GM21529 (cell line): ENCODE measurements at regions not wholly inside any gene's neighbourhood (a gene's known extent, or its start where the extent isn't known, plus 50 kb on each side); places are given as distances from the start of the nearest gene placed in this dataset.

Experiments
- ATAC-seq: cut with Tn5 transposase; IDR thresholded peaks from one replicate; pipeline ENCODE4 v1.9.1; 2021; ENCODE audit not compliant: unreplicated experiment

DNA sequence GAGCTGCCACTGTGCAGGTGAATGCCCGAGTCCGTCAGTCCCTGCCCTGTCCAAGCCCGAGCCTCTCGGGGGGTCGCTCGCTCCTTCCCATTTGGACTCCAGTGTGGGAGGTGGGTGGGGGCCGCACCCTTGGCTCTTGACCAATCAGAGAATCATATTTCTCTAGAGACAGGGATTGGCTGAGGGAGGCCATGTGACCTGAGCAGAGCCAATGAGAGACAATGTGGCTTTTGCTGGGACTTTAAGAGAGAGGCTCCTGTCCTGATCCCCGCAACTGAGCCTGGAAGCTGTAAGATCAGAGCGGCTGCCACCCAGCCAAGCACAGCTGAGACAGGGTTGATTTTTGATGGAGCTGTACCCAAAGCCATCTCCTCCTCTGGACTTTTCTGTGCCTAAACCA is 199.3 kb downstream of the TFAP2C start:
- ATAC-seq, result no peak

DNA sequence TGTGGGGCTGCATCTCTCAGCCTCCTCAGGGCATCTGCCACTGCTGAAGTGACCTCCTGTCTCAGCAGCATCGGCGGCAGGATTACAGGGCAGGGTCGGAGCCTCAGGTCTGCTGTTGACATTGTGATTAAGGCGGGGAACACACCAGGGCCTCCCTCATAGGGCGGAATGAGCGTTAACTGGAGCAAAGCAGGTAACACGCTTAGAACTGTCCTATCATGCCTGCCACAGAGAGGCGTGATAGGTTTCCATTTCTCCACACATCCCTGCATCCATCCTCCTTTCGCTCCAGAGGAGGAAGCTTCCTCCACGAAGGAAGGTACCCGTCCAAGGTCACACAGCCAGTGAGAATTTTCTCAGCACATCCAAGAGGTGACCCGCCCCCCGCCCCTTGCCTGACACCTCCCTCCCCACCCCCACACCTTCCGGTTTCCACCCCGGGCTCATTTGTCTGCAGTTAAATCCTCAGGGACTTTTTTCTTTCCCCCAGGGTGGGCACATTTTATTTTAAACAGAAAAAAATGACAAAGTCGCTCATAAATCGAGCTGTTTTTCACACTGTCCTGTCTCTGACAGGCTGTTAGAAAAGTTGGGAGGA is 200.8 kb downstream of the TFAP2C start:
- ATAC-seq, result no peak

DNA sequence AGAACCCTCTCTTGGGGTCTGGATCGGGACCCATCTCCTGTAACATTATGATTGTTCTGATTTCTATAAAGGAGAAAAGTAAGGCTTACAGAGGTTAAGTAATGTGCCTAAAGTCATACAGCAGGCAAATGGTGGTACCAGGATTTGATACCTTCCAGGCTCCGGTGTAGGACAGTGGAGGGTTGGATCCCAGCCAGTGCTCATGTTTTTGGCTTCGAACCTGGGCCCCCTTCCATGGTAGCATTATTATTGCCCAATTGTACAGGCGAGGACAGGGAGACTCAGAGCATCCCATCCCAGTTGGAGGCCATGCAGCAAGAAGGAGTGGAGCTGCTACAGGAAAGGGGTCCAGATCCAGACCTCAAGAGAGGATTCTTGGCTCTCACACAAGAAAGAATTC is 202.7 kb downstream of the TFAP2C start:
- ATAC-seq, result no peak

DNA sequence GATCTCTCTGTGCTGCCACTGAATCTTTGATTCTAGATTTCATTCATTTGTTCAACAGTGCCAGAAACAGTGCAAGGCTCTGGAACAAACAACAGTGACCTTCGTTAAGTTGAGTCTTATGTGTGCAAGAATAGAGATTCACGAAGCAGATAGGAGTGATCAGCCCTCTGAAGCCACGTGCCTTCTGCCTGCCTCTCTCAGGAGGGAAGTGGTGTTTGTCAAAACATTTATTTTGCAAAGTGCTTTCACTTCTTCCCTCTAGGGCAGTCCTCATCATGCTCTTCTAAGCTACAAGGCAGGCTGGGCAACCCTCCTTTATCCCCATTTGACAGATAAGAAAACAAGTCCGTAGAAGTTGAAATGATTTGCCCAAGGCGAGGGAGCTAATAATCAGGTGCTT is 204.3 kb downstream of the TFAP2C start:
- no peak for ATAC-seq

DNA sequence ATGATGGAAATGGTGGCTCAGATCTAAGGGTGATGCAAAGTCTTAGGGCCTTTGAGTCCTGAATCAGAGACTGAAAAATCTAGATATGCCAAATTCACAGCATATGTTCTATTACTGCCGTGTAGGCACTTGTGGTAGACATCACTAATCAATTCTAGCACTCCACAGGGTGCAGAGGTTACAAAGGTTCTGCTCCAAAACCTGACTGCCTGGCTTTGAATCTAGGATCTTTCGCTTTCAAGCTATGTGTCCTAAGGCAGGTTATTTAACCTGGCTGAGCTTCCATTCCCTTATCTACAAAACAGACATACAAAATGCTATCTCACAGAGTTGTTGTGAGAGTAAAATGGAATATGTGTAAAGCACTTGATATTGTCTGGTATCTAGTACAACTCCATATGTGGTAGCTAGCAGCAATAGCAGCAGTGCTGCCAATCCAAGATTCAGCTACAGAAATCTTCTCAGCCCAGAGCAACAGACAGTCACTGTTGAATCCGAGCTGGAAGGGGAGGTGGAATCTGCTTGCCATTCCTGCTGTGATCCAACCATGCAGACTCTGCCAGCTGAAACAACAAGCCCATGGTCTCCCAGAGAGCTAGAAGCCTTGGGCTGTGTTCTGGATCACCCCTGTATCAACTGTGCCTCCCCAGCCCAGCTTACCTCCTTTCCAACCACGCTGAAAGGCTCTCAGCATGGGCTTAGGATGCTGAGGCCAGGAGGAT is 206.9 kb downstream of the TFAP2C start:
- no peak for ATAC-seq

DNA sequence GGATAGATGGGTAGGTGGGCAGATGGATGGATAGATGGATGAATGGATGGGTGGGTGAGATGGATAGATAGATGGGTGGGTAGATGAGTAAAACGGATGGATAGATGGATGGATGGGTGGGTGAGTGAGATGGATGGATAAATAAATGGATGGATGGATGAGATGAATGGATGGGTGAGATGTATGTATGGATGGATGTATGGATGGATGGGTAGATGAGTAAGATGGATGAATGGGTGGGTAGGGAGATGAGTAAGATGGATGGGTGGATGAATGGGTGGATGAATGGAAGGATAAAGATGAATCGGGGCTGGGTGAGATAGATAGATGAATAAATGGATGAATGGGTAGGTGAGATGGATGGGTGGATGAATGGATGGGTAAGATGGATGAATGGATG is 210.1 kb downstream of the TFAP2C start:
- no peak for ATAC-seq

DNA sequence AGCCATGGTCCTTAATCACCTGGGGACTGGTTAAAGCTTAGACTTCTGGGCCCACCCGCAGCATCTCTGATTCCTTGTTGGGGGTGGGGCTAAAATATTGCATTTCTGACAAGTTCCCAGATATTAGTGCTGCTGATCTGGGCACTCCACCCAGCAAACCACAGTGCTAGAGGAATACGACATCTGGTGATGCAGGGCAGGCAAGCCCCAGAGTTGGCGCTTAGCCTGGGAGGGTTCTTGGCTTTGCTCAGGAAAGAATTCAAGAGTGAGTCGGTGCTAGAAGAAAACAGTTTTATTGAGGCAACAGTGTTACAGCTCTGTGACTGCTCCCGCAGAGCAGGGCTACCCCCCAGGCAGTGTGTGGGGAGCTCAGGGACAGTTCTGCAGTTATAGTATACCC is 210.7 kb downstream of the TFAP2C start:
- ATAC-seq, result no peak

DNA sequence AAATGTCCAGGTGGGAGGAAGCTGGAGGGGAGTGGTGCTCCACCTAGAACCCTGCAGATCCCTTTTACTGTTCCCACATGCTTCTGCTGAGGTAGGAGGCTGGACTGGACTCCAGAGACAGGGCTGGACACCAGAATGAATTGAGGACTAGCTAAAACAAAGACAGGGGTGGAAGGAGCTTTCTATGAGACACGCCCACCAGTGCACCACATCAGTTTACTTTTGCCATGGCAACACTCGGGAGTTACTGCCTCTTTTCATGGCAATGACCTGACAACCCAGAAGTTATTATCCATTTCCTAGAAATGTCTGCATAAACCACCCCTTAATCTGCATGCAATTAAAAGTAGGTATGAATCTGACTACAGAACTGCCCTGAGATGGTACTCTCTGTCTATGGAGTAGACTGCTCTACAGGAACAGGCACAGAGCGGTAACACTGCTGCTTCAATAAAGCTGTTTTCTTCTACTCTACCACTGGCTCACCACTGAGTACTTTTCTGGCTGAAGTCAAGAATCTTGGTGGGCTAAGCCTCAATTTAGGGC is 211.7 kb downstream of the TFAP2C start:
- ATAC-seq, result no peak

DNA sequence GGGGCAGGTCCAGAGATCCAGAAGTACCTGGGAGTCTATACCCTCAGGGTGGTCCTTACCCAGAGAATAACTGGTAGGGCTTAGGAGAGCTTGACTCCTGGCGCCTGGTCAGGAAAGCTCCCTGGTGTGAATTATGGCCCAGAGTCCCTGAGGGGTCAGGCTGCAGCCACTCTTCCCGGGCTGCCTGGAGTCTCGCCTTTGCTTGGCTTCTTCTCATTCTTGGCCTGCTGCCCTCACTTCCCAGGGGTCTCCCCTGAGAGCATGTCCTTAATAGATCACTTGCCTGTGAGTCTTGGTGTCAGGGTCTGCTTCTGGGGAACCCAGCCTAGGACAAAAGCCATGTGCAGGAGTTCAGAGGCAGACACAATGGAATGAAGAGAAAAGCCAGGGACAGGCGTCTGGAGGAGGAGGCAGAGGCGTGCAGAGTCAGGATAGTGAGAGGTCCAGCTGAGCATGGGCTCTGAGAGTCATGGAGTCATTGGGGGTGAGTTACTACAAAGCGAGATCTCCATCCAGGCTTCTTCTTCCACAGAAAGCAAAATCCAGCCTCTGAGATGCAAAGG is 212.3 kb downstream of the TFAP2C start:
- ATAC-seq, result no peak

DNA sequence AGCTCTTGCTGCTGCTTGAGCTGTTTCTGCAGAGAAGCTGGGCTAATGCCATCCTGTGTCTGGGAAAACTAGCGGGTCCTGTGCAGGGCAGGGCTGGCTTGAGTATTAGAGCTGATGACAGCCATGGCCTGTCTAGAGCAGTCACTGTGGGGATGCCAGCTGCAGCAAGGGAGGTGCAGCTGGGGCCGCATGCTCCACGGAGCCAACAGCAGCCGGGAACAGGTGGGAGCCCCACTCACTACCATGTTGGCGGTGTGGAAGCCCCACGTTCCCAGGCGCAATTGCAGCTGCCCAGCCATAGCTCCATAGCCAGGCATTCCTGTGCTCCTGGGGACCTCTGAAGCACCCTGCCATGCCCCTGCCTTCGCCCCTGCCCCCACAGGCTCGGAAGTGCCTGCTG is 212.9 kb downstream of the TFAP2C start:
- no peak for ATAC-seq

DNA sequence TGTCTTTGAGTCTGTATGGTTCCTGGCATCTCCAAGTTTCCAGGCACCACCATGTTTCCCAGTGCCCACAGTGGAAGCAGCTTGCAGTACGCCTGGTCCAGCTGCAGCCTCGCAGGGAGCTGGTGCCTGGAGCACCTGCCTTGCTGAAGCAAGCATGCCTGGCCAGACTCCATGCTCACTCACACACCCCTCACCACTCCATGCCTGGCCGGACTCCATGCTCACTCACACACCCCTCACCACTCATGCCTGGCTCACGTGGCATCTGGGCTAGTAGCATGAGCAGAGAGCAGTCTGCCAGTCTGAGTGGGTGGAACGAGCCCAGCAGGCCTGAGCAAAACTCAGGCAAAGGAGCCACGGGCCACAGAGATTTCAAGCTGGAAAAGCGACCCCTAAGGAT is 214.3 kb downstream of the TFAP2C start:
- ATAC-seq, result no peak

DNA sequence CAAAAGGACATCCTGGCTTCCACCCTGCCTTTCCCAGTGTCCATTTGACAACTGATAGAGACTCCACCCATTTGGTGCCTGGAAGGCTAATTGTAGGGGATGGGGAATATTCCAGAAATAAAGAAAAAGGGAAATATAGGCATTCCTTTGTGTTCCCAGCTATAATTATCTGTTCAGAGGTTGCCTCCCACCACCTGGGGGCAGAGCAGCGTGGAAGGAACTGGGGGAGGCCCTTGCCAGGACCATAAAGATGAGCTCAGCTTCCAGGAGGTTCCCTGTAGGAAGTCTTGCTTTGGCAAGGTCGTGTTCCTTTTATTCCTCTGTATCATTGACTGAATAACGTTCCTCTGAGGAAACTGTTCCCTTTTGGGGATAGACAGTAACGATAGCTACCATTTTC is 214.7 kb downstream of the TFAP2C start:
- ATAC-seq, result no peak

DNA sequence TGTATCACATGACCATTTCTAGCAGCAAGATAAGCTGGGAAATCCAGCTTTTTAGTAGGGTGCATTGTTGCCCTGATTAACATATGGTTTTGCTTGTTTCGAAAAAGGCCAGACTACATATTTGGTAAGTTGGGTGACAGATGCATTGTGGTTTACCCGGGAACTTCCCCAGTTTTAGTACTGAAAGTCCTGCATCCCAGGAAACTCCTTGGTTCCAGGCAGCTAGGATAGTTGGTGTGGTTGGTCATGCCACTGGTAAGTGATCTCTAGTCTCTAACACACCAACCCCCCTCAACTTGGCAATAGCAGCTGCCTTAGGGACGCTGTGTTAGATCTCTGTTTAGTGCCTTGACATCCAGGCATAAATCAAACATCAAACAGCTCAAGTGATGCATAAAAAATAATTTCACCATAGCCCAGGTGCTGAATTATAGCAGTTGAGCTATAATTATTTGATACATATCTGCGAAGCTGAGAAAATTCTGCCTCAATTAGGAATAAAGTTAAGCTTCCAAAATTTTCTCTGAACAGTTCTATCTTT is 216.5 kb downstream of the TFAP2C start:
- ATAC-seq, result no peak

DNA sequence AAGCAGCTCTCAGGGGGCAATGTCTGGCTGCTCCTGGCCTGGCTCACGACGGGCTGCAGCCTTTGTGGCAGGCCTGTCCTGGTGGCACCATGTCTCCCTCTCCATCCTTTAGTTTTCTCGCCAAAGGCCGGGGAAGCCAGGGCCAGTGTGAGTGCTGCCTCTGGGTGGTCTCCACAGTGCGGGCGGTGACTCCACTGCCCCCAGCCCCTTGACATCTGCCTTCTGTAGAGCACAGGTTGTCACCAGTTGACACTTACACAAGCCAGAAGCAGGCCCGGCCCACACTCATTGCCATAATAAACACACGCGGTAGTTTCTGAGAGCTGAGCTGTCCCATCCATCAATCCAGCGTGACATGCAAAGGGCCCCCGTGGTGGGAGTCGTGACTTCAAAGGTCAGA is 219.5 kb downstream of the TFAP2C start:
- ATAC-seq, result no peak

DNA sequence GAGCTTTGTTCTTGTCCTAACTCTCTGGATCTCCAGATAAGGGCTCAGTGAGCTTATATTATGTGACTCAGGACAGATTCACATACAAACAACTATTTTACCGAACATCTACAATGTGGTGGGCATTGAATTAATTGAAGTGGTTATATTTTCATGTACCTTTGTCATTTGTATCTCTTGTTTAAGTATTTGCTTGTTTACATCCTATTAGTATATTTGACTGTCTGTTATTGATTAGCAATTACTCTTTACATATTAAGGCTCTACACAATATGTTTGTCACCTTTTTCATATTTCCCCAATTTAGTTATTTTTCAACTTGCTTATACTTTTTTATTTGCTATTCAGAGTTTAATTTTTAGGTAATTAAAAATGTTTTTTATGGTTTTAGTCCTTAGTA is 222.4 kb downstream of the TFAP2C start:
- ATAC-seq, result no peak

DNA sequence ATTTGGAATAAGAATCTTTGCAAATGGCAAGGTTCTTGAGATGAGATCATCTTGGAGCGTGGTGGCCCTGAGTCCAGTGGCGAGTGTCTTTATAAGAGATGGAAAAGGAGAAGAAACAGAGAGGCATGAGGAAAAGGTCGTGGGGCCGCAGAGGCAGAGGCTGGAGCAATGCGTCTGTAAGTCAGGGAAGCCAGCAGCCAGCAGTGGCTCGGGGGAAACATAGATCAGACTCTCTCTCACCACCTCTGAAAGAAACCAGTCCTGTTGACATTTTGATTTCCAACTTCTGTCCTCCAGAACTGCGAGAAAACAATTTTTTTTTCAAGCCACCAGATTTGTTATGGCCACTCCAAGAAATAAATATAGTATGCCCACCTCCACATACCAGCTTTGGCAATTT is 226.6 kb downstream of the TFAP2C start:
- no peak for ATAC-seq

DNA sequence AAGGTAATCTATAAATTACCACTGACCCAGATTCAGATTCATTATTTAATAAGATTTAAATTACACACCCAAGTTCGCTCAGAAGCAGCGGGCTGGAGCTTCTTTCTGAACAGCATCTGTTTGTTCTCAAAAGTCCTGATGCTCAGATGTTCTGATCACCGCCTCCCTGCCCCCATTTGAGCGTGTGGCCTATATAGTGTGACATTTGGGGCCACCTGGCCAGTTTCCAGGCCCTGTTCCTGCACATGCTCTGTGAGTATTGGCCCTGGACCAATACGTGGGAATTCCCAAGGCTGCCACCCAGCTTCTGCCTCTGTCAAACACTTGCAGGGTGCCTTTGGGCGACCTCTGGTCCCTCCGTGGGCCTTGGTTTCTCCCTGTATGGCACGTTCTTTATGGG is 228.8 kb downstream of the TFAP2C start:
- no peak for ATAC-seq

DNA sequence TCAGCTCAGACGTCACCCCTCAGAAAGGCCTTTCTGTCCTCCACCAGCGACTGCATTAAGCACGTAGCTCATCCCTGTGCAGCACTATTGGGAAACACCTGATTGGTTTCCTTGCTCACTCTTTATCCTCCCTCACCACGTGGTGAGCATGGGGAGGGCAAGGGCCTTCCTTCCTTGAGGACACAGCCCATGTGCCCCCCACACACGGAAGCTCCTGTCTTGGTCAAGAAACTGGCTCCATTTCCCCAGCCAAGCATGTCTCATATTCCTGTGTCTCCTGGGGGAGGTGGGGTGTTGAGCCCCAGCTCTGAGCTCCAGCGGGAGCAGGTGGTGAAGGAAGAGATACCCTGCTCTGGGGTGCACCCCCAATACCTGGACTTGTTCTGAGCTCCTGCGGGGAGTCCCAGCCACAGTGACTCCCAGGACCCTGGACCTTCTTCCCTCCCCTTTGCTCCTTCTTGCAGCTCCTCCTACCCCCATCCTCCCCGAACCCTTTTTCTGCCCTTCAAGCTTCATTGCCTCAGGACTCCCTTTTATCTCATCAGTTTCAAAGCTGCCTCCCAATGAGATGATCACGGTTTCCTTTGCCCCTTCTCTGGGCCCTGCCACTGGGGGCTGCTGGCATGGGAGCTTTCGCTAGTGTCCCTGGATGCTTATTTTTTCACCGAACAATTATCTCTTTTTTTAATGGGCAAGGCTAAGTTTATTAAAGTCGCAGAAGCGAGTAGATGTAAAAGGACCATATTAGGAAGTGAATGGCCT is 230.1 kb downstream of the TFAP2C start:
- ATAC-seq, result no peak

DNA sequence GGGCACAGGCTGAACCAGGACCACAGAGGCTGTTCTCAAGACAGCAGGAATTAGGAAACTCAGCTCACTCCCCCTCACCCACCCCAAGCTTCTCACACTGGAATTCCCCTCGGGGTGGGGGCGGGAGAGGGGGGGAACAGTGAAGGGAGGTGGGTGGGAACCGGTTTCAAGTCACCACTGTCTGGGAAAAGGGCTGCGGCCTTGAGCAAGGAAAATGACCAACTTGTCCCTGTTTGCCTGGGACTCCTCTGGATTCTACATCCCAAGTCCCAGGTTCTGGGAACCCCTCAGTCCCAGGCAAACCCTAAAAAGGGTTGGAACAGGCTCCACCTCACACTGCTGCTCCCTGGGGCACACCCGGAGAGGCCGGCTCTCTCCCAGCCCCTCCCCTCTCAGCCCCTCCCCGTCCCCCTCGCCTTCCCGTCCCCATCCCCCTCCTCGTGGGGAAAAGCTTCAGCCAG is 230.7 kb downstream of the TFAP2C start:
- ATAC-seq, result no peak

DNA sequence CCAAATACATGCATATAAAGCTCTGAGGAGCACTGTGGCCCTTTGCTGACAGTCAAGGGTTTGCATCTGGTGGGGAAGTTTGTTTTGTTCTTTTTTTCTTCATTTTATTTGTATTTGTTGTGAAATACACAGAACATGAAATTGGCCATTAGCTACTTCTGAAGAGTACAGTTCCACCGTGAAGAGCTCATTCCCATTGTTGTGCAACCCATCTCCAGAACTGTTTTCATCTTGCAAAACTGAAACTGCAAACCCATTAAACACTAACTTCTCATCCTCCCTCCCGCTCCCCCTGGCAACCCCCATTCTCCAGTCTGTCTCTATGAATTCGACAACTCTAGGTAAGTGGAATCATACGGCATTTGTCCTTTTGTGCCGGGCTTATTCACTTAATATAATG is 231.3 kb downstream of the TFAP2C start:
- no peak for ATAC-seq

DNA sequence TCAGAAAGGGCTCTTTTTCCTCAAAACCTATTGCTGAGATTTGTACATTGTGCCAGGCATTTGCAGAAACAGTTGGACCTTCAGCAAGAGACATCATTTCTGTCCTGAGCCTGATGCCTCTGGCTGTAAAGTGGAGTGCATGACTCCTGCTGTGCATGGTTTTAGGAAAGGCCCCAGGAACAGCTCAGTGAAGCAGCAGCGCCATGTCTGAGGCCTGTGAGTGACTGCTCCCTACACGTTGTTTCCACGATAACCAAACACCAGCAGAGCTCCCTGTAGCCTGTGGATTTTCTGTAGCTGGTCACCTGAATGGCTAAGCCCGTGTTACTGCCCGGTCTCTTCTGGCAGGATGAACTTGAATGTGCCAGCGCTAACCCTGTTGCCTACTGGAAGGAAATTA is 232.5 kb downstream of the TFAP2C start:
- no peak for ATAC-seq
